ENCODE measurements at regions not wholly inside any gene's neighbourhood (a gene's known extent, or its start where the extent isn't known, plus 50 kb on each side); places are given as distances from the start of the nearest gene placed in this dataset.

GRCh38 chr6:164417537-164418261 lies 891.7 kb downstream of the C6orf118 start:
- no peak overlapping the region for H3K4me3 ChIP-seq

GRCh38 chr6:164415832-164416563 lies 893.4 kb downstream of the C6orf118 start:
- 63% methylated on average over 7 of the region's 7 CpGs for WGBS
- Histone ChIP-seq H3K27ac (replicated peaks in 1 of 4) (peak overlapping the region in 2 of 4 donors; percentile 16 to 22), H3K9me3 (no peaks in the 10 kb centered on the region), H3K27me3 (no peaks in the 10 kb centered on the region), H3K36me3 (no peaks in the 10 kb centered on the region), H3K4me3 (peak overlapping the region in 3 of 4 donors; percentile 13 to 20 (median 16)), H3K4me1 (no peaks in the 10 kb centered on the region)
- no peak for DNase-seq (ENCODE audit: extremely low spot score)
- no peak for TF ChIP-seq EP300 (IDR thresholded peaks at IDR 0.05)
- TF ChIP-seq POLR2AphosphoS5 (IDR thresholded peaks at IDR 0.05): no peak
- TF ChIP-seq CTCF (IDR thresholded peaks at IDR 0.05): no peak
- no peak for TF ChIP-seq POLR2A (IDR thresholded peaks at IDR 0.05; ENCODE audit: low read depth)
- intact Hi-C loops (cut with DNase I): no loop called here

More at GRCh38 chr6:164417537-164418261, 891.7 kb downstream of the C6orf118 start:
- DNase-seq (ENCODE audit: extremely low spot score): no peak
- Histone ChIP-seq H3K36me3 (no peaks in the 10 kb centered on the region), H3K4me1 (no peaks in the 10 kb centered on the region), H3K27ac (replicated peaks in 1 of 4) (no peak overlapping the region), H3K27me3 (no peaks in the 10 kb centered on the region), H3K9me3 (peaks cover 0 to 10% (median 4%) of the 10 kb centered on the region in 4 donors)
- intact Hi-C loops (cut with DNase I): no loop called here
- WGBS: 87% methylated on average over 4 of the region's 4 CpGs
- TF ChIP-seq POLR2A (IDR thresholded peaks at IDR 0.05; ENCODE audit: low read depth) (no peak), CTCF (IDR thresholded peaks at IDR 0.05) (no peak), POLR2AphosphoS5 (IDR thresholded peaks at IDR 0.05) (no peak), EP300 (IDR thresholded peaks at IDR 0.05) (no peak)

- DNase-seq (ENCODE audit: extremely low spot score): no peak
- Histone ChIP-seq H3K27me3 (no peaks in the 10 kb centered on the region), H3K9me3 (no peaks in the 10 kb centered on the region), H3K4me3 (no peak overlapping the region), H3K27ac (replicated peaks in 1 of 4) (no peak overlapping the region), H3K36me3 (no peaks in the 10 kb centered on the region), H3K4me1 (no peaks in the 10 kb centered on the region)
- 88% methylated on average over 3 of the region's 3 CpGs for WGBS
- TF ChIP-seq POLR2AphosphoS5 (IDR thresholded peaks at IDR 0.05) (no peak), CTCF (IDR thresholded peaks at IDR 0.05) (no peak), POLR2A (IDR thresholded peaks at IDR 0.05; ENCODE audit: low read depth) (no peak), EP300 (IDR thresholded peaks at IDR 0.05) (no peak)
- intact Hi-C loops (cut with DNase I): no loop called here
Observed at GRCh38 chr6:164414695-164415094, 894.7 kb downstream of the C6orf118 start.

- intact Hi-C loops (cut with DNase I): no loop called here
Observed at GRCh38 chr6:164412566-164412965, 896.8 kb downstream of the C6orf118 start.

More at GRCh38 chr6:164412566-164412965, 896.8 kb downstream of the C6orf118 start:
- no peak overlapping the region for H3K27ac ChIP-seq (replicated peaks in 1 of 4)
- no peaks in the 10 kb centered on the region for H3K4me1 ChIP-seq
- no peak for DNase-seq (ENCODE audit: extremely low spot score)
- no peak overlapping the region for H3K4me3 ChIP-seq
- no peak for TF ChIP-seq CTCF (IDR thresholded peaks at IDR 0.05)
- no peak for TF ChIP-seq POLR2A (IDR thresholded peaks at IDR 0.05; ENCODE audit: low read depth)
- no peak for TF ChIP-seq POLR2AphosphoS5 (IDR thresholded peaks at IDR 0.05)
- no peak for TF ChIP-seq EP300 (IDR thresholded peaks at IDR 0.05)
- peaks cover 0 to 6% (median 0%) of the 10 kb centered on the region in 4 donors for H3K27me3 ChIP-seq
- no peaks in the 10 kb centered on the region for H3K36me3 ChIP-seq
- WGBS: 90% methylated on average over 2 of the region's 2 CpGs
- no peaks in the 10 kb centered on the region for H3K9me3 ChIP-seq

Data from esophagus muscularis mucosa (tissue), 4 donors.